HUES64 (cell line): ENCODE measurements at regions not wholly inside any gene's neighbourhood (a gene's known extent, or its start where the extent isn't known, plus 50 kb on each side); places are given as distances from the start of the nearest gene placed in this dataset.

ENCODE experiments used
- H3K27ac ChIP-seq: 2 replicates; pipeline ENCODE4 v1.7.0; 2013; ENCODE audit warnings: low read depth, low read length, inconsistent platforms
- H3K27me3 ChIP-seq: 2 replicates; pipeline ENCODE4 v1.6.1; 2013; ENCODE audit warnings: mild to moderate bottlenecking, low read length; ENCODE audit not compliant: insufficient read depth
- H3K36me3 ChIP-seq: 2 replicates; pipeline ENCODE4 v1.6.1; 2013; ENCODE audit warnings: mild to moderate bottlenecking, low read length; ENCODE audit not compliant: insufficient read depth
- H3K4me1 ChIP-seq: 2 replicates; pipeline ENCODE4 v1.6.1; 2013; ENCODE audit warnings: mild to moderate bottlenecking, low read length, moderate library complexity; ENCODE audit not compliant: insufficient read depth
- H3K4me3 ChIP-seq: 2 replicates; pipeline ENCODE4 v1.5.1; 2013; ENCODE audit warnings: mild to moderate bottlenecking, low read length, moderate library complexity
- H3K9ac ChIP-seq: 2 replicates; pipeline ENCODE4 v1.6.1; 2013; ENCODE audit warnings: mild to moderate bottlenecking, low read depth, low read length
- H3K9me3 ChIP-seq: 2 replicates; pipeline ENCODE4 v1.6.1; 2013; ENCODE audit warnings: low read depth, low read length; ENCODE audit not compliant: insufficient read depth
- WGBS: fragments of 150-250, 120-280 bp; methylation state at CpG from one replicate; pipeline ENCODE4 v1.1.7; 2013; ENCODE audit warnings: missing lambda C conversion rate; 5-methylcytosine and 5-hydroxymethylcytosine counted together

GRCh38 chr1:22290157-22290556 lies 147.3 kb upstream of the WNT4 start:
- Histone ChIP-seq H3K9me3 (peaks cover 2% of the 10 kb centered on the region; the same call in 1 of the 2 replicates), H3K9ac (no peak overlapping the region), H3K4me3 (no peak overlapping the region), H3K27ac (no peak overlapping the region), H3K4me1 (no peaks in the 10 kb centered on the region), H3K27me3 (no peaks in the 10 kb centered on the region), H3K36me3 (no peaks in the 10 kb centered on the region)
- WGBS, result 94% methylated on average over 8 of the region's 8 CpGs

- Histone ChIP-seq H3K27me3 (no peaks in the 10 kb centered on the region), H3K4me1 (no peaks in the 10 kb centered on the region)
- 87% methylated on average over 8 of the region's 9 CpGs for WGBS
These were observed 147.7 kb upstream of the WNT4 start for GRCh38 chr1:22290611-22291010.

GRCh38 chr1:22291057-22291456 lies 148.2 kb upstream of the WNT4 start:
- peaks cover 2% of the 10 kb centered on the region; the same call in 1 of the 2 replicates for H3K9me3 ChIP-seq
- H3K27me3 ChIP-seq, result no peaks in the 10 kb centered on the region
- H3K27ac ChIP-seq, result no peak overlapping the region
- no peak overlapping the region for H3K9ac ChIP-seq
- no peaks in the 10 kb centered on the region for H3K4me1 ChIP-seq
- WGBS, result 77% methylated on average over 6 of the region's 6 CpGs
- H3K36me3 ChIP-seq, result no peaks in the 10 kb centered on the region
- H3K4me3 ChIP-seq, result no peak overlapping the region

More at GRCh38 chr1:22290611-22291010, 147.7 kb upstream of the WNT4 start:
- Histone ChIP-seq H3K9me3 (peaks cover 2% of the 10 kb centered on the region; the same call in 1 of the 2 replicates), H3K9ac (no peak overlapping the region), H3K27ac (no peak overlapping the region), H3K4me3 (no peak overlapping the region), H3K36me3 (no peaks in the 10 kb centered on the region)

GRCh38 chr1:22291494-22291893 lies 148.6 kb upstream of the WNT4 start:
- no peaks in the 10 kb centered on the region for H3K4me1 ChIP-seq
- H3K9me3 ChIP-seq, result peaks cover 2% of the 10 kb centered on the region; the same call in 1 of the 2 replicates
- H3K4me3 ChIP-seq, result no peak overlapping the region
- H3K27ac ChIP-seq, result no peak overlapping the region
- no peaks in the 10 kb centered on the region for H3K27me3 ChIP-seq
- no peak overlapping the region for H3K9ac ChIP-seq
- H3K36me3 ChIP-seq, result no peaks in the 10 kb centered on the region

DNA sequence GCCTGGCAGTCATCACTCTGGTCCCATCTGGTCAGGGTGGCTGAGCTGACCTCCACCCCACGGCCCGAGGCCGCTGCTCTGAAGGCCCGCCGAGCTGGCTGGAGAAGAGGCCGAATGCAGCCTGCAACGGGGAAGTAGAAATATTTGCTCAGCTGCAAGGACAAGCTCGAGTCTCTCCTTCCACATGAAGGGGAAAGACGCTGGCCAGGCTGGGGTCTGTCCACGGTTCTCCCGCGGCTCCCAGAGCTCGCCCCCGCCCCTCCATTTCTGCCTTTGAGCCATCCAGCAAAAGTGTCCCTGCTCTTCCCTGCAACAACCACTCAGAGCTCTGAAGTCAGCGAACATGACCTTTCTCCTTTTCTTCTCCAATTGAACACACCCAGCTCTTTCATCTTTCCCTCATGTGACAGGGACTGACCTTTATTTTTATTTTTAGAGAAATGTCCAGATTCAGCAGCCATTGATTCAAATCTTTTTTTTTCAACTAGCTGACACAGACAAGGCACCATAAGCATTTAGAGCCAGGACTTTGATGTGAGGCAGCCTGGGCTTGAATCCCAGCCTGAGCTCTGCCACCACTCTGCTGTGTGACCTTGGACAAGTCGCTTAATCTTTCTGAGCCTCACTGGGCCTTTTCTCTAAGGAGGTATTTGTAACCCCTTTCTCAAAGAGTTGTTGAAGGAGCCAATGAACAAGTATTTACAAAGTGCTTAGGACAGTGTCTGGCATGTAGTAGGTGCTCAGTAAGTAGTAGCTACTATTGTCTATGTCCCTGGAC lies 149.3 kb upstream of the WNT4 start:
- H3K27ac ChIP-seq, result no peak overlapping the region
- no peaks in the 10 kb centered on the region for H3K36me3 ChIP-seq
- no peaks in the 10 kb centered on the region for H3K4me1 ChIP-seq
- peaks cover 2% of the 10 kb centered on the region; the same call in 1 of the 2 replicates for H3K9me3 ChIP-seq
- H3K9ac ChIP-seq, result no peak overlapping the region
- H3K27me3 ChIP-seq, result no peaks in the 10 kb centered on the region
- H3K4me3 ChIP-seq, result no peak overlapping the region
- WGBS, result 85% methylated on average over 16 of the region's 16 CpGs

DNA sequence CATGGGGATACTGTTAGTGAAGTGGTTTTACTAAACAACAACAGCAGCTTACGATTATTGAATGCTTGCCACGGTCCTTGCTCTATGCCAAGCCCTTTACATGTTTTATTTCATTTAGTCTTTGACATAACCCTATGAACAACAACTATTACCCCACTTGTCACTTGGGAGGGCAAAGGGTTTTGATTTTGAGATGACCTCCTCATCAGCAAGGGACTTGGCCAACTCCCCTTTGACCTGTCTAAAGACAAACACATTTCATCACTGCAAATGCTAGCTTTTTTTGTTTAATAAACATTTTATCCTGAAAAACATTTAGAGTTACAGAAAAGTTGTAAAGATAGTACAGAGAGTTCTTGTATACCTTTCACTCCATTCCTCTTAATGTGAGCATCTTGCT lies 152.5 kb upstream of the WNT4 start:
- H3K27me3 ChIP-seq, result no peaks in the 10 kb centered on the region
- H3K9ac ChIP-seq, result no peak overlapping the region
- no peak overlapping the region for H3K4me3 ChIP-seq
- WGBS, result 100% methylated on average over 2 of the region's 2 CpGs
- H3K9me3 ChIP-seq, result peaks cover 2% of the 10 kb centered on the region; the same call in 1 of the 2 replicates
- no peaks in the 10 kb centered on the region for H3K4me1 ChIP-seq
- no peak overlapping the region for H3K27ac ChIP-seq
- H3K36me3 ChIP-seq, result no peaks in the 10 kb centered on the region

GRCh38 chr1:22295856-22296255 lies 153.0 kb upstream of the WNT4 start:
- Histone ChIP-seq H3K36me3 (no peaks in the 10 kb centered on the region), H3K27me3 (no peaks in the 10 kb centered on the region), H3K4me3 (no peak overlapping the region), H3K9ac (no peak overlapping the region), H3K4me1 (no peaks in the 10 kb centered on the region), H3K9me3 (peaks cover 2% of the 10 kb centered on the region; the same call in 1 of the 2 replicates), H3K27ac (no peak overlapping the region)
- WGBS, result 87% methylated on average over 8 of the region's 8 CpGs

DNA sequence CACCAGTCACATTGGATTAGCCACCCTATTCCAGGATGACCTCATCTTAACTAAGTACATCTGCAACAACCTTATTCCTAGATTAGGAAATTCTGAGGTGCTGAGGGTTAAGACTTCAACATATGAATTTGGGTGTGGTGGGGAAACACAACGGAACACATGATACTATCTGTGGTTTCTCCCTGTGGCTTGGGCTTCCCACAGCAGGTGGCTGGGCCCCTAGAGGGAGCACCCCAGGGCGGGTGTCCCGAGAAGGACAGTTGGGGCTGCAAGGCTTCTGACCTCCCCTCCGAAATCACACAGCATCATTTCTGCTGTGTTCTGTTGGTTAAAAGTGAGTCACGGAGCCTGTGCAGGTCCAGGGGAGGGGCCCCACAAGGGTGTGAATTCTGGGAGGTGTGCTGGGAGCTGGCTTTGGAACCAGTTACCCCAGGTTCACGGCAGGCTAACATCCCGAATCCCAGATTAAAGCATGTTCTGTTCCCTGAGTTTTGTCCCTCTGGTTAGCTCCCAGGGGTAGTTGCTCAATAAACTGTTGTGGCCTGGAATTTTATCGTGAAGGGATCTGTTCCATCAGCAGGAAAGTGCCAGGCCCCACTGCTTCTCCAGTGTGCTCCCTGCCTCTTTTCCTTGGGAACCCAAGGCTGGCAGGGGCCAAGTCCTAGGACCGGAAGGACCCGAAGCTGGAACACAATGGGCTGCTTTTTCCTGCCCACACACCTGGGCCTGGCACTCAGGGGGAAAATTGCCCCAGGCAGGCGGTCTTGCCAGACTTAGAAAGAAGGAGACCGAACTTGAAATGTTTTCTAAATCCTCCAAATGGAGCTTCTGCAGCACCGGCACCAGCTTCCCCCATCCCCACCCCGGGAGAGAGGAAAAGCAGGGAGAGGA lies 154.0 kb upstream of the WNT4 start:
- no peak overlapping the region for H3K27ac ChIP-seq
- 85% methylated on average over 12 of the region's 14 CpGs for WGBS
- H3K27me3 ChIP-seq, result no peaks in the 10 kb centered on the region
- no peak overlapping the region for H3K9ac ChIP-seq
- peaks cover 2% of the 10 kb centered on the region; the same call in 1 of the 2 replicates for H3K9me3 ChIP-seq
- no peaks in the 10 kb centered on the region for H3K36me3 ChIP-seq
- no peak overlapping the region for H3K4me3 ChIP-seq
- H3K4me1 ChIP-seq, result no peaks in the 10 kb centered on the region

- H3K27me3 ChIP-seq, result no peaks in the 10 kb centered on the region
These were observed 153.7 kb upstream of the ZBTB40 start for GRCh38 chr1:22297999-22298398.

GRCh38 chr1:22303816-22304215 lies 147.8 kb upstream of the ZBTB40 start:
- no peaks in the 10 kb centered on the region for H3K4me1 ChIP-seq
- no peaks in the 10 kb centered on the region for H3K27me3 ChIP-seq
- no peaks in the 10 kb centered on the region for H3K36me3 ChIP-seq
- H3K9me3 ChIP-seq, result 0 out of 2 replicates have a peak, but pooled peaks cover 8% of the 10 kb centered on the region
- no peak overlapping the region for H3K4me3 ChIP-seq
- no peak overlapping the region for H3K27ac ChIP-seq
- no peak overlapping the region for H3K9ac ChIP-seq

More at GRCh38 chr1:22297999-22298398, 153.7 kb upstream of the ZBTB40 start:
- WGBS, result 83% methylated on average over 1 of the region's 1 CpG
- Histone ChIP-seq H3K4me1 (no peaks in the 10 kb centered on the region), H3K4me3 (no peak overlapping the region), H3K27ac (no peak overlapping the region), H3K9ac (no peak overlapping the region), H3K36me3 (no peaks in the 10 kb centered on the region), H3K9me3 (peaks cover 2% of the 10 kb centered on the region; the same call in 1 of the 2 replicates)

- Histone ChIP-seq H3K27me3 (no peaks in the 10 kb centered on the region; the same call in 1 of the 2 replicates), H3K9me3 (no peaks in the 10 kb centered on the region), H3K9ac (no peak overlapping the region), H3K4me1 (no peaks in the 10 kb centered on the region), H3K27ac (no peak overlapping the region), H3K36me3 (no peaks in the 10 kb centered on the region), H3K4me3 (no peak overlapping the region)
- WGBS, result 96% methylated on average over 2 of the region's 2 CpGs
These were observed 142.1 kb upstream of the ZBTB40 start for GRCh38 chr1:22309572-22309971.
